ENCODE measurements at regions not wholly inside any gene's neighbourhood (a gene's known extent, or its start where the extent isn't known, plus 50 kb on each side); places are given as distances from the start of the nearest gene placed in this dataset.

- no peak overlapping the region for H3K4me3 ChIP-seq (ENCODE audit: low read depth, low read length)
- TF ChIP-seq CTCF (IDR thresholded peaks at IDR 0.05; ENCODE audit: borderline replicate concordance, insufficient read depth, low read depth, low read length) = no peak
Measured at GRCh38 chr10:8305876-8306652, 251.6 kb downstream of the GATA3 start.

- no peak overlapping the region for H3K4me3 ChIP-seq (ENCODE audit: low read depth, low read length)
- TF ChIP-seq CTCF (IDR thresholded peaks at IDR 0.05; ENCODE audit: borderline replicate concordance, insufficient read depth, low read depth, low read length) = no peak
Measured at GRCh38 chr10:8306685-8307364, 252.3 kb downstream of the GATA3 start.

- H3K4me3 ChIP-seq (ENCODE audit: low read depth, low read length) = no peak overlapping the region
- no peak for TF ChIP-seq CTCF (IDR thresholded peaks at IDR 0.05; ENCODE audit: borderline replicate concordance, insufficient read depth, low read depth, low read length)
Measured at GRCh38 chr10:8310930-8311329, 256.4 kb downstream of the GATA3 start.

- H3K4me3 ChIP-seq (ENCODE audit: low read depth, low read length) = no peak overlapping the region
- TF ChIP-seq CTCF (IDR thresholded peaks at IDR 0.05; ENCODE audit: borderline replicate concordance, insufficient read depth, low read depth, low read length) = no peak
Measured at GRCh38 chr10:8311526-8312070, 257.1 kb downstream of the GATA3 start.

- TF ChIP-seq CTCF (IDR thresholded peaks at IDR 0.05; ENCODE audit: borderline replicate concordance, insufficient read depth, low read depth, low read length) = no peak
- H3K4me3 ChIP-seq (ENCODE audit: low read depth, low read length) = no peak overlapping the region
Measured at GRCh38 chr10:8312079-8312478, 257.6 kb downstream of the GATA3 start.

GRCh38 chr10:8312781-8313180 lies 258.3 kb downstream of the GATA3 start:
- no peak overlapping the region for H3K4me3 ChIP-seq (ENCODE audit: low read depth, low read length)
- no peak for TF ChIP-seq CTCF (IDR thresholded peaks at IDR 0.05; ENCODE audit: borderline replicate concordance, insufficient read depth, low read depth, low read length)

Data from GM12875 (cell line).